GM19238 (cell line): ENCODE measurements at regions not wholly inside any gene's neighbourhood (a gene's known extent, or its start where the extent isn't known, plus 50 kb on each side); places are given as distances from the start of the nearest gene placed in this dataset.

Experiments used
- DNase-seq: peaks from one replicate; pipeline ENCODE4 v3.0.0; 2011; ENCODE audit warnings: low spot score; ENCODE audit not compliant: insufficient read length

GRCh38 chr11:28628412-28628811, 520.2 kb downstream of the METTL15 start:
- DNase-seq: no peak

- DNase-seq: no peak
These were observed 519.6 kb downstream of the METTL15 start for GRCh38 chr11:28627690-28628255.

GRCh38 chr11:28625532-28625931, 517.3 kb downstream of the METTL15 start:
- DNase-seq: no peak

GRCh38 chr11:28621753-28622152, 513.6 kb downstream of the METTL15 start:
- DNase-seq: no peak

DNA sequence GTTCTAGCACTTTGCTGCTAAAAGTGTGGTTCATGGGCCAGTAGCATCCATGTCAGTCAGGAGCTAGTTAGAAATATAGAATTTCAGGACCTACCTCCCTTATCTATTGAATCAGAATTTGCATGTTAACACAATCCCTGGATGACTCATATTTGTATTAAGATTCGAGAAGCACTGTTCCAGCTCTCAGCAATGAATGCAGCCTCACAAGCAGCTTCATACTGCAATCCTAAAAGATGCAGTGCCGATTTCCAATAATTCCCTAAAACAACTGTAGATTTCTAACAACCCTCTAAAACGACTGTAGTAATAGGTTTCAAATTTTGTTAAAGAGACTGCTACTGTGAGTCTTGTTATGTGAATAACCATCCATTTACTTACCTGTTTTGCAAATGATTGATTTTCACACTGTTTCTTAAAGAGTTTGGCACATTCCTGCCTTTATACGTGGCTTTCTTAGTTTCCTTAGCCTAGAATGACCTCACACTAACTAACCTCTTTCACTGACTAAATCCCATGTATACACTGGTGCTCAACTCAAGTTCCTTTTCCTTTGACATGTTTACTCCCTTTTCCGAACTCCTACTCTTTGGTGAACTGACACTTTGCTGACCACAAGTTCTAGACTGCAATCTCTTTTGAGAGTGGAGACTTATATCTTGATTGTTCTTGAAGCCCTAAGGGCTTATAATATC, 511.8 kb downstream of the METTL15 start:
- DNase-seq: no peak

DNA sequence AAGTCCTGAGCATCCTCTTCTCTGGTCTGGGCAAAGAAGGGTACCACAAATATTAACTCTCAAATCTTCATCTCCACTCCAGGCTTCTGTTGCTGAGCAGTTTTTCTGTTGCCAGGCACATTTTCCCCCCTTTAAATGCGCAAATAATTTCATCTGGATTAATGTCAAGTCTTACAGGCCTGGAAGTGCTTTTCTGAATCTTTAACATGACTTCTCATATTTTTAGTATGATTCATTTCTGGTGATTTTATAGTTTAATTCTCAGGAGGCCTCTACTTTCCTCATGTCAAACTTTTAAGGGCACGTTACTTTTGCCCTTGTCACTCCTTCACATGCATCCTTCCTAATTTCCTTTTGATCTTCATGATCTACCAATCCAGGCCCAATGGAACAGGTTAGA, 510.2 kb downstream of the METTL15 start:
- no peak for DNase-seq

DNA sequence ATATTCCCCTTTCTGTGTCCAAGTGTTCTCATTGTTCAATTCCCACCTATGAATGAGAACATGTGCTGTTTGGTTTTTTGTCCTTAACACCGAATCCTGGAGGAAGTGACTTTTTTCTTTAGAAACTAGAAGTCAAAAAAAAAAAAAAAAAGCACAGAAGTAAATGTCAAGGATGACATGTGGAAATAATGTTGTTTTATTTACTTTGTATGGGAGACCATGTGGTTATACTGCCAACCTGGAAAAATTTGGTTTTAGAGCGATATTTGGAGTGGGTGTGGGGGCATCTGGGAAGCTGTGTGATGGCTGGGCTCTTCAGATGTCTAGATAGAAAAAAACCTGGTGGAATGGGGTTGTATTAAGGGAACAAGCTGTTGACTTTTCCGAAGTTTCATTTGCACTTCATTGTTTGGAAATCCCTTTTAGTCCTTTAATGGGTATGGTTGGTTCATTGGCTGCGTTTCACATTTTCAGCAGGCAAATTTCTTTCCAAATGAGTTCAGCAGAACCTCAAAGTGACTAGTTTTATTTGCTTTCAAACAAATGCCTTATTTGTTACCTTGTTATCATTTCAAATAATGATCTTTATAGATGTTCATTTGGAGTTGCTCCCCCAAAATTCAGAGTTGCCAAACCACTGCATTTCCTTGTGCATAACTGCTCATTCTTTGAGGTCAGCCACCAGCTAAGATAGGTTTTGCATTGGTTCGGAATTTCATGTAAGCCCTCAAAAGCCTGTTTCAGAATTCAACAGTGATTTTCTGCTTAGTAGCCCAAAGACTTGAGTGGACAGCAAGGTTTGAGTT, 508.2 kb downstream of the METTL15 start:
- DNase-seq: no peak

- no peak for DNase-seq
These were observed 507.4 kb downstream of the METTL15 start for GRCh38 chr11:28615542-28615941.

DNA sequence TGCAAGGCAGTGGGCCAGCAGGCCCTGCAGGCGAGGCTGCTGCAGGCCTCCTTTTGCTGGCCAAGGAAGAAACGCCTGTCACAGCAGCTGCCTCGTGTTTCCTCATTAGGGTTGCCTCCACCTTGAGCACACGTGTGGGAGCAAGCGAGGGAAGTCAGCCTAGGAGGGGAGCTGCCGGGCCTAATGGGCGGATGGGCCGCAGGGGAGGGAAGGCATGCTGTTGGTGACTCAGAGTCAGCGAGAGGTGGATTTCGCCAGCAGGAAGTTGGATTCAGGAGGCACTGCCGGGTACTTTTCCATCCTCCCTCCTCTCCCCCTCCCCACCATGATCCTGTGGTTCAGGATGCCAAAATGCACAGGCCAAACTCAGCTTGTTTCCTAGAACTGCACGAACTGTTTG, 498.7 kb downstream of the METTL15 start:
- DNase-seq: no peak

DNA sequence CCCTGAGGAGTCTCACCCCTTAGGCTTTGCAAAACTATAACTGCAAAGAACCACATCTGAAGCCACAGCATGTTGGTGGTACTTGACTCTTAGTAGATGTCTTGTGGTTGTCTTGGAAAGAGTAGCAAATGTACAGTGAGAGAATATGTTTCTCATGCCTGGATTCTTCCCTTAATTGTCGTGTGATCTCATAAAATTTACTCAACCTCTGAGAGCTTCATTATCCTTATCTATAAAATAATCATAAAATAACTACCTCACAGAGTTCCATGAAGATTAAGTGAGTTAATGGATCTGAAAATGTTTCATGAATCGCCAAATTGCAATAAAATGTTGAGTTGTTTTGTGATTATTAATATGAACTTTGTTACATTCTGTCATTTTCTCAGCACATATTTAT, 491.5 kb downstream of the METTL15 start:
- DNase-seq: no peak

- DNase-seq: no peak
These were observed 490.3 kb downstream of the METTL15 start for GRCh38 chr11:28598531-28598930.

GRCh38 chr11:28596816-28597215, 488.6 kb downstream of the METTL15 start:
- no peak for DNase-seq

- no peak for DNase-seq
These were observed 484.0 kb downstream of the METTL15 start for GRCh38 chr11:28592141-28592540.

DNA sequence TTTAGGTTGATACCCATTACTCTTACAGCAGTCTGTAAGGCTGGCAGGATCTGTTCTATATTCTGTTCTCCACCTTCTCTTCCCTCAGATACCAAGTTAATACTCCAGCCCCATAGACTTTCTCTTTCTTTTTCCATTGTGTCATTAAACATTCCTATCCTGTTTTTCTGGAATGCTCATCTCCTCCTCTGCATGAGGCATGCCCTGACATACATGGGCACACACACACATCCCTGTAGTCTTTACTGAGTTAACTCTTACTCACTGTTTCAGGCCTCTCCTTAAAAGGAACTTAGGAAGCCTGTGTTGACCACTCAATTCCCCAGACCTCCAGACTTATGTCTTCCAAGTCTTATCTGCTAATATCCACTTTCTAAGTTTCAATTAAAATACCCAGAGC, 476.8 kb downstream of the METTL15 start:
- no peak for DNase-seq

DNA sequence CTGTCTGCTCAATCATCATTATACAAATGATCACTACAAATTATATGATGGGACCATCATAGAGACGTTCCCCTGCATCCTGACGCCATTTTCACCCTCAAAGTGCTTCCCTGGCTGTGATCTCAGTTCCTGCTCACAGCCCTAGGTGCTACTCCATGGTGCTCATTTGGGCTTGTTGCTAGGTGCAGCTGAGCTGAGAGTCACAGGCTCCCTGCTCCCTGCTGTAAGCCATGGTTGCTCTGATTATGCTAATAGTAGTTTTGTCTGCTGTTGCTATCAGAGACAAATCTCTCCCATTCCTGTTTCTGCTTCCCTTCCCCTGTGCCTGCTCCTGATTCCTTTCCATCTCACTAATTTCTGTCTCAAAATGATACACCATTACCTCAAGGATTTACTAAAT, 474.3 kb downstream of the METTL15 start:
- DNase-seq: no peak

DNA sequence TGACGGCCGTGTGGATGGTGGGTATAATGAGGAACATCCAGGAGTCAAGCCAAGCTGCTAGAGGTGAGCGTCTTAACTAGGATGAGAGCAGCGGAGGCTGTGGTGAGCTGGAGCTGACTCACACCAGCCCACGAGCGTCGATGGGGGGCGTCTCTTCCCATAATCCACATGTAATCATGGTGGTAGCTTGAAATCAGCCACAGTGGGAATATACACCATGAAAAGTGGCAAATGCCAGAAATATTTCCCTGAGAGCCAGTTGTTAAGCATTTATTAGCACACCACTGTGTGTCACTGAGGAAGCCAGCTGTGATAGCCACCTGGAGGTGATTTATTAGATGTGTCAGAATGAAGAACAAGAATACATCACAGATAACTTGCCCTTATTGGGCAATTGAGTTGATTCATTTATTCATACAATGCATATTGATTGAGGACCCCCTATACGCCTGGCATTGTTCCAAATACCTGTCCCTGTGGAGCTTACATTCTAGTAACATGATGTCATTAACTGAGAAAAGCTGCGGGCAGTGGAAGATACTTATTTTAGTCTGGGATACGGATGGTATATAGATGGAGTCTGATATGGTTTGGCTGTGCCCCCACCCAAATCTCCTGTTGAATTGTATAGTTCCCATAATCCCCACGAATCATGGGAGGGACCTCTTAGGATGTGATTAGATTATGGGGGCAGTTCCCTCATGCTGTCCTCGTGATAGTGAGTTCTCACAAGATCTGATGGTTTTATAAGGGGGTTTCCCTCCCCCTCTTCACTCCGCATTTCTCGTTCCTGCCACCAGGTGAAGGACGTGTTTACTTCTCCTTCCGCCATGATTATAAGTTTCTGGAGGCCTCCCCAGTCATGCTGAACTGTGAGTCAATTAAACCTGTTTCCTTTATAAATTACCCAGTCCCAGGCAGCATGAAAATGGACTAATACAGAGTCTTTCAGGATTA, 473.4 kb downstream of the METTL15 start:
- DNase-seq: no peak

DNA sequence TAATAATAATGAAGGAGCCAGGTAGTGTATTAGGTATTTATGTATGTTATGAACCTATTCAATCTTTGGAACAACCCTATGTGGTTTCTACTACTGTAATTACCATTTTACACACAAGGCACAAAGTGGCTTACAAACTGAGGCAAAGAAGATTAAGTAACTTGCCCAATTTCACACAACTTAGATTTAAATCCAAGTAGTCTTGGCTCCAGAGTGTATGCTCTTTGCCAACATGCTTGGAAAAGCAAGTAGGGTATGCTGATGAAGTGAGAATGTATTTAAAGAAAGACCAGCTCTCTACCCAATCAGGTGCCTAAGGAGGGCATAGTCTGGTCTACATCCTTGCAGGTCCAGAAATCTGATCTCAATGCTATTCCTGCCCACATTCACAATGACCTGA, 463.2 kb downstream of the METTL15 start:
- DNase-seq: no peak

DNA sequence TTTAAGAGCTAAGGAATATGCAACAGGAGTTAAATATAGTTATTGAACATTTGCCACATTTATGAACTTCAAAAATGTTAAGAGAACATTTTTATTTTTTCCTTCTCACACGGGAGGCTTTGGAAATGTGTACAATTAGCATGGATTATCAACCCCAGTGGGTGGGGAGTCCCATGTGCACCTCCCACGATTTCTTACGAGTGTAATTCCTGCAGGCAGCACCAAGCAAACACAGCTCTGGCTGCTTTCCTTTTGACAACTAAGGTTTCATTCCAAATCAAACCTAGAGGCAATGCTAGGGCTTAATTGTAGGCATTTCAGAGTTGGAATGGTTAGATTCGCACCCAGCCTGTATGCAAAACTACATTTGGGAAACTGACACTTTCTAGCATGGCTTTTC, 460.9 kb downstream of the METTL15 start:
- DNase-seq: no peak

DNA sequence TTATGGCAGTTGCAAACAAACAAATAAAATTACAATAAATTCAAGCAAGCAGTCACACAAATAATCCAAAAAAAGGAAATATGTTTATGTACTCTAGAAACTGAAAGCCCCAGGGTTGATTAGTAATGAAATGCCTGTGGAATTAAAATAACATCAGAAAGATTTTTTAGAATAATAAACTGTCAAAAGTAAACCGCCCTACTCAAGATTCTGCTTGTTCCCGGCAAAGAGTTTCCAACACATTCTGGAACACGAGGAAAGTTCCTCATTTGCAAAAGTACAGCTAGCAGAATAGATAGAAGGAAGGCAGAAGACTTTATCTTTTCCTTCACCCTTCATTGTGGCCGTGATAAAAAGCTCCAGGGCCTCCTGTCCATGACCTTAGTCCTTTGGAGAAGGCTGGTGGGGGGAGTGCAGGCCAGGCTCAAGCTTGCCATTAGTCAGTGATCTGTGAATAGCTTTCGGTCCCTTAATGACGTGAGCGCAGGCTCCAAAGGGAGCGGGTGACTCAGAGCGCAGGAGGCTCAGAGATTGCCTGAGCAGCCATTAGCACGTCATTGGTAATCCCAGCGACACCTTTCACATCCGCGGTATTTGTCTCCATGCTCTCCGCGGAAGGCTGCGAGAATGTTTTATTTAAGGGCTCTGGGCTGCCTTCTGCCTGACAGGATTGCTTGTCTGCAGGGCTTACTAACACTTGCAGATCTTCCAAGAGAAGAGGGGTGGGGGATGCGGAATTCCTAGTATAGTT, 458.3 kb downstream of the METTL15 start:
- DNase-seq: no peak

GRCh38 chr11:28559492-28559891, 451.3 kb downstream of the METTL15 start:
- DNase-seq: no peak

DNA sequence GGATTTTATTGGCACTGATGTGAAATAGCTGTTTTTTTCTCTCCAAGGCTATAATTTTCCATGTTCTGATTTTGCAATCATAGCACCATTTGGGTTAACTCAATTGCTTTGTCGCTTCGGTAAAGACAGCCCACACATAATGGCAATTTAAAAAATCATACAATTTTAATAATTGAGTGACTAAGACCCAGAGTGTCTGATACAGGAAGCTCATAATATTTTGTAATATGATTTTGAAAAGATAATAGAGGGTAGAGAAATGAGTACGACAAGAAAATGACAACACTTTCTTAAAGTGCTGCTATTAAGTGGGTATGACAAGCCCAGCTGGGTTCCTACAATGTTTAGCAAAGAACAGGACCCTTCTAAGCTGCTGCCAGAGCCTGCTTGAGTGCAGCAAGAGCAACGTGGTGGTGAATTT, 439.1 kb downstream of the METTL15 start:
- DNase-seq: no peak
